SK-N-SH (cell line): ENCODE measurements at regions not wholly inside any gene's neighbourhood (a gene's known extent, or its start where the extent isn't known, plus 50 kb on each side); places are given as distances from the start of the nearest gene placed in this dataset.

Source experiments
- CTCF ChIA-PET: fragments of 300-600, 350-600 bp; formaldehyde crosslinking; extraction: SDS; loops from one replicate; lab custom pipeline; 2021; lab: Yijun Ruan, JAX
- POLR2A ChIA-PET: fragments of 350-600 bp; sonication (Branson Sonifier 250); formaldehyde crosslinking; extraction: SDS; loops from one replicate; lab custom pipeline; 2020; ENCODE audit warnings: antibody characterized with exemption, inconsistent platforms; lab: Yijun Ruan, JAX
- DNase-seq: peaks from one replicate; pipeline ENCODE4 v3.0.0; 2012
- H2AFZ ChIP-seq: fragments of 200-600 bp; sonication (generic); 2 replicates; pipeline ENCODE4 v1.8.1; 2016; ENCODE audit warnings: antibody characterized with exemption, mild to moderate bottlenecking, low read depth
- H3F3A ChIP-seq: fragments of 200-600 bp; sonication (generic); replicated peaks from 2 replicates; pipeline ENCODE3; 2016; ENCODE audit warnings: antibody characterized with exemption, mild to moderate bottlenecking; ENCODE audit not compliant: insufficient read depth
- H3K27ac ChIP-seq, 2 experiments: fragments of 200-500 bp in 1 of 2; fragments of 200-600 bp in 1 of 2; sonication (Bioruptor generic) in 1 of 2; sonication (generic), shearing (Covaris generic) in 1 of 2; 2 replicates each; pipeline versions ENCODE4 v1.5.1 to v1.6.1; 2014 to 2016; ENCODE audit warnings: low read depth in 2 of 2, inconsistent platforms in 1 of 2, low read length in 1 of 2, mild to moderate bottlenecking in 1 of 2, mixed read lengths in 1 of 2
- H3K27me3 ChIP-seq: fragments of 200-600 bp; sonication (generic), shearing (Covaris generic); 2 replicates; pipeline ENCODE4 v1.6.1; 2016; ENCODE audit warnings: mixed run types; ENCODE audit not compliant: insufficient read depth
- H3K36me3 ChIP-seq, 2 experiments: fragments of 200-500 bp in 1 of 2; fragments of 200-600 bp in 1 of 2; sonication (Bioruptor generic) in 1 of 2; sonication (generic) in 1 of 2; replicated peaks in 1 of 2; 2 replicates each; pipeline versions ENCODE3 to v1.5.1; 2014 to 2016; ENCODE audit warnings: low read length in 1 of 2, mild to moderate bottlenecking in 1 of 2; ENCODE audit not compliant: insufficient read depth in 2 of 2, control insufficient read depth in 1 of 2
- H3K4me1 ChIP-seq, 2 experiments: fragments of 200-500 bp in 1 of 2; fragments of 200-600 bp in 1 of 2; sonication (Bioruptor generic) in 1 of 2; sonication (generic), shearing (Covaris generic) in 1 of 2; 2 replicates each; pipeline versions ENCODE4 v1.5.1 to v1.6.1; 2014 to 2016; ENCODE audit warnings: low read depth in 1 of 2, low read length in 1 of 2, mixed run types in 1 of 2; ENCODE audit not compliant: insufficient read depth in 2 of 2, control insufficient read depth in 1 of 2
- H3K4me2 ChIP-seq: fragments of 200-600 bp; sonication (generic), shearing (Covaris generic); 2 replicates; pipeline ENCODE4 v1.6.1; 2017; ENCODE audit warnings: mixed run types
- H3K4me3 ChIP-seq, 2 experiments: fragments of 200-500 bp in 1 of 2; fragments of 200-600 bp in 1 of 2; sonication (Bioruptor generic) in 1 of 2; sonication (generic), shearing (Covaris generic) in 1 of 2; 2 replicates each; pipeline versions ENCODE4 v1.5.1 to v1.8.1; 2014 to 2016; ENCODE audit warnings: low read depth in 2 of 2, inconsistent platforms in 1 of 2, low read length in 1 of 2, mild to moderate bottlenecking in 1 of 2, mixed read lengths in 1 of 2, moderate library complexity in 1 of 2
- H3K79me2 ChIP-seq: fragments of 200-600 bp; sonication (generic); 2 replicates; pipeline ENCODE4 v1.8.1; 2017; ENCODE audit warnings: mild to moderate bottlenecking; ENCODE audit not compliant: insufficient read depth
- H3K9ac ChIP-seq: fragments of 200-600 bp; sonication (generic); 2 replicates; pipeline ENCODE4 v1.6.1; 2017; ENCODE audit warnings: mixed run types
- H3K9me2 ChIP-seq: fragments of 200-600 bp; sonication (generic); 2 replicates; pipeline ENCODE4 v1.6.1; 2017; ENCODE audit warnings: mixed run types
- H3K9me3 ChIP-seq: fragments of 200-600 bp; sonication (generic); 2 replicates; pipeline ENCODE4 v1.6.1; 2017; ENCODE audit warnings: mixed run types, mild to moderate bottlenecking, moderate library complexity
- H4K20me1 ChIP-seq: fragments of 200-600 bp; sonication (generic); 2 replicates; pipeline ENCODE4 v1.6.1; 2017; ENCODE audit warnings: mild to moderate bottlenecking, mixed run types; ENCODE audit not compliant: insufficient read depth
- CHD2 ChIP-seq: fragments of 150-350 bp; IDR thresholded peaks from 2 replicates; pipeline ENCODE4 v1.6.1; 2018; ENCODE audit warnings: low read length; ENCODE audit not compliant: partially characterized antibody
- EP300 ChIP-seq, 2 experiments: IDR thresholded peaks; 2 replicates each; pipeline versions ENCODE4 v1.4.0 to v1.6.1; 2012; ENCODE audit warnings: borderline replicate concordance in 1 of 2, low read depth in 1 of 2, low read length in 1 of 2
- EZH2phosphoT487 ChIP-seq: fragments of 200-600 bp; sonication (generic); IDR thresholded peaks from 2 replicates; pipeline ENCODE4 v1.6.1; 2017; ENCODE audit warnings: low read depth, mixed run types, mild to moderate bottlenecking, antibody characterized with exemption, moderate library complexity, borderline replicate concordance
- FOSL2 ChIP-seq: IDR thresholded peaks from 2 replicates; pipeline ENCODE4 v1.4.0; 2012; ENCODE audit warnings: low read depth, mild to moderate bottlenecking, moderate library complexity, borderline replicate concordance
- FOXJ3 ChIP-seq: sonication (generic); formaldehyde crosslinking; IDR thresholded peaks from 2 replicates; pipeline ENCODE4 v1.5.1; 2020; ENCODE audit warnings: mild to moderate bottlenecking, missing genetic modification reagents
- GATA2 ChIP-seq: sonication (generic); formaldehyde crosslinking; IDR thresholded peaks from 2 replicates; pipeline ENCODE4 v1.5.0; 2020; ENCODE audit warnings: mild to moderate bottlenecking, missing genetic modification reagents
- MAX ChIP-seq: IDR thresholded peaks from 2 replicates; pipeline ENCODE4 v1.4.0; 2012; ENCODE audit warnings: low read depth
- MEF2A ChIP-seq: IDR thresholded peaks from 2 replicates; pipeline ENCODE4 v1.4.0; 2012; ENCODE audit warnings: low read depth, borderline replicate concordance
- NFIC ChIP-seq: IDR thresholded peaks from 2 replicates; pipeline ENCODE4 v1.4.0; 2012; ENCODE audit warnings: borderline replicate concordance
- RCOR1 ChIP-seq: fragments of 150-350 bp; IDR thresholded peaks from 2 replicates; pipeline ENCODE4 v1.6.1; 2017; ENCODE audit warnings: antibody characterized with exemption, low read length
- REST ChIP-seq: IDR thresholded peaks from 2 replicates; pipeline ENCODE4 v1.6.1; 2012; ENCODE audit warnings: mild to moderate bottlenecking, low read depth, low read length, moderate library complexity
- RFX5 ChIP-seq: IDR thresholded peaks from 2 replicates; pipeline ENCODE4 v1.6.1; 2012; ENCODE audit warnings: mild to moderate bottlenecking, improper control_type of control experiment, low read length
- TAF1 ChIP-seq: IDR thresholded peaks from 2 replicates; pipeline ENCODE4 v1.6.1; 2012; ENCODE audit warnings: low read depth, mild to moderate bottlenecking, low read length, moderate library complexity, borderline replicate concordance
- TEAD4 ChIP-seq: IDR thresholded peaks from 2 replicates; pipeline ENCODE4 v1.4.0; 2012; ENCODE audit warnings: mild to moderate bottlenecking, borderline replicate concordance; ENCODE audit not compliant: insufficient read depth
- YY1 ChIP-seq: IDR thresholded peaks from 2 replicates; pipeline ENCODE4 v1.4.0; 2012; ENCODE audit warnings: low read depth, mild to moderate bottlenecking
- WGBS: methylation state at CpG from one replicate; pipeline ENCODE4 v1.1.6; 2017; ENCODE audit warnings: low lambda C conversion rate; 5-methylcytosine and 5-hydroxymethylcytosine counted together
- TF ChIP-seq, protein P1 (sequence below): IDR thresholded peaks from 2 replicates; pipeline ENCODE4; 2012
- TF ChIP-seq, protein P2 (sequence below): fragments of 200-600 bp; sonication (generic); IDR thresholded peaks from 2 replicates; pipeline ENCODE4 v1.6.1; 2017; ENCODE audit warnings: antibody characterized with exemption, mild to moderate bottlenecking, moderate library complexity

DNA sequence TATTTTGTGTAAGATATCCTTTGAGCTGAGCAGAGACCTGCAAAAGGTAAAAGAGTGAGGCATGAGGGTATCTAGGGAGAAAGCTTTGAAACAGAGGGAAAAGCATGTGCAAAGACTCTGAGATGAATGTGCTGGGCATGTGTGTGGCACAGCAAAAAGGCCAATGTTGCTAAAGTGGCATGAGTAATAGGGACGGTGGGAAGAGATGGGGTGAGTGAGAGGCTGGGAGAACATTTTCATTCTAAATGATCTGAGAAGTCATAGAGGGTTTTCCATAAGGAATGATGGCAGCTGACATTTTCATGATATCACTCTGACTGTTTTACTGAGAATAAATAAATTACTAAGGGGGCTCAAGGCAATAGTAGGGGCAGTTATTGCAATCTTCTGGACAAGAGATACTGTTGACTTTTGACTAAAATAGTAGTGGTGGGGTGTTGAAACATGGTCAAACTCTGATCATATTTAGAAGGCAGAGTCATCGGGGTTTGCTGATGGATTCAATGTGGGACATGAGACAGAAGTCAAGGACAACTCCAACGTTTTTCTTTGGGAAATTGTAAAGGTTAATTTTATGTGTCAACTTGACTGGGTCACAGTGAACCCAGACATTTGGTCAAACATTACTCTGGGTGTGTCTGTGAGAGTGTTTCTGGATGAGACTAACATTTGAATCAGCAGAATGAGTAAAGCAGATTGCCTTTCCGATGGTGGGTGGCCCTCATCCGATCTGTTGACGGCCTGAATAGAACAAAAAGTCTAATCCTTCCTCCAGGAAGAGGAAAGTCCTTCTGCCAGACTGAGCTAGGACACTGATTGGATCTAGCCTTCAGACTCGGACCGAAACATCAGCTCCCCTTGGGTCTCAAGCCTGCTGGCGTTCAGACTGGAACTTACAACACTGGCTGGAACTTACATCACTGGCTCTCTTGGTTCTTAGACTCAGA lies 193.9 kb upstream of the PLXNC1 start:
- Histone ChIP-seq H3K4me2 (no peak overlapping the region), H3K9me2 (no peaks in the 10 kb centered on the region), H3K4me3 (no peak overlapping the region), H3K27me3 (no peaks in the 10 kb centered on the region), H3K9me3 (no peaks in the 10 kb centered on the region), H3K36me3 (no peaks in the 10 kb centered on the region), H3K79me2 (no peaks in the 10 kb centered on the region), H4K20me1 (no peaks in the 10 kb centered on the region), H3K4me1 (no peaks in the 10 kb centered on the region), H3F3A (no peaks in the 10 kb centered on the region), H3K27ac (no peak overlapping the region), H2AFZ (0 out of 2 replicates have a peak overlapping the region, but pooled peaks have one; percentile 43), H3K9ac (no peak overlapping the region)
- ChIA-PET CTCF (no interaction called here), POLR2A (no interaction called here)
- WGBS, result 59% methylated on average over 9 of the region's 9 CpGs
- TF ChIP-seq TAF1 (no peak), MAX (no peak), FOSL2 (no peak), FOXJ3 (CRISPR knock-in tag) (no peak), NFIC (no peak), MEF2A (no peak)
- TF ChIP-seq, protein P1, sequence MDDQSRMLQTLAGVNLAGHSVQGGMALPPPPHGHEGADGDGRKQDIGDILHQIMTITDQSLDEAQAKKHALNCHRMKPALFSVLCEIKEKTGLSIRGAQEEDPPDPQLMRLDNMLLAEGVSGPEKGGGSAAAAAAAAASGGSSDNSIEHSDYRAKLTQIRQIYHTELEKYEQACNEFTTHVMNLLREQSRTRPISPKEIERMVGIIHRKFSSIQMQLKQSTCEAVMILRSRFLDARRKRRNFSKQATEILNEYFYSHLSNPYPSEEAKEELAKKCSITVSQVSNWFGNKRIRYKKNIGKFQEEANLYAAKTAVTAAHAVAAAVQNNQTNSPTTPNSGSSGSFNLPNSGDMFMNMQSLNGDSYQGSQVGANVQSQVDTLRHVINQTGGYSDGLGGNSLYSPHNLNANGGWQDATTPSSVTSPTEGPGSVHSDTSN, result no peak
- DNase-seq, result no peak

GRCh38 chr12:93956551-93956950 lies 191.8 kb upstream of the PLXNC1 start:
- H3F3A ChIP-seq, result no peaks in the 10 kb centered on the region
- H3K36me3 ChIP-seq, result no peaks in the 10 kb centered on the region
- no peaks in the 10 kb centered on the region for H4K20me1 ChIP-seq
- no peak overlapping the region for H3K9ac ChIP-seq
- WGBS, result 90% methylated on average over 2 of the region's 2 CpGs
- ChIA-PET CTCF (interaction anchor here (1.0 kb wide), 1 partner anchor 214 kb away, joined by 3 read pairs; no protein-coding TSS in a partner anchor), POLR2A (no interaction called here)
- H3K9me2 ChIP-seq, result no peaks in the 10 kb centered on the region
- H3K27ac ChIP-seq, result no peak overlapping the region
- H3K4me2 ChIP-seq, result no peak overlapping the region
- no peak overlapping the region for H2AFZ ChIP-seq
- H3K4me3 ChIP-seq, result no peak overlapping the region
- no peaks in the 10 kb centered on the region for H3K9me3 ChIP-seq
- no peaks in the 10 kb centered on the region for H3K79me2 ChIP-seq
- H3K27me3 ChIP-seq, result no peaks in the 10 kb centered on the region
- no peak for DNase-seq
- no peaks in the 10 kb centered on the region for H3K4me1 ChIP-seq
- TF ChIP-seq TEAD4 (no peak), NFIC (no peak), RCOR1 (no peak), MAX (no peak), REST (no peak), EZH2phosphoT487 (no peak), YY1 (no peak), EP300 (IDR thresholded peaks at IDR 0.05; ENCODE audit: borderline replicate concordance in 1 of 2, low read depth in 1 of 2, low read length in 1 of 2) (no peak), RFX5 (no peak), GATA2 (no peak), TAF1 (no peak), CHD2 (no peak)
- TF ChIP-seq, protein P2, sequence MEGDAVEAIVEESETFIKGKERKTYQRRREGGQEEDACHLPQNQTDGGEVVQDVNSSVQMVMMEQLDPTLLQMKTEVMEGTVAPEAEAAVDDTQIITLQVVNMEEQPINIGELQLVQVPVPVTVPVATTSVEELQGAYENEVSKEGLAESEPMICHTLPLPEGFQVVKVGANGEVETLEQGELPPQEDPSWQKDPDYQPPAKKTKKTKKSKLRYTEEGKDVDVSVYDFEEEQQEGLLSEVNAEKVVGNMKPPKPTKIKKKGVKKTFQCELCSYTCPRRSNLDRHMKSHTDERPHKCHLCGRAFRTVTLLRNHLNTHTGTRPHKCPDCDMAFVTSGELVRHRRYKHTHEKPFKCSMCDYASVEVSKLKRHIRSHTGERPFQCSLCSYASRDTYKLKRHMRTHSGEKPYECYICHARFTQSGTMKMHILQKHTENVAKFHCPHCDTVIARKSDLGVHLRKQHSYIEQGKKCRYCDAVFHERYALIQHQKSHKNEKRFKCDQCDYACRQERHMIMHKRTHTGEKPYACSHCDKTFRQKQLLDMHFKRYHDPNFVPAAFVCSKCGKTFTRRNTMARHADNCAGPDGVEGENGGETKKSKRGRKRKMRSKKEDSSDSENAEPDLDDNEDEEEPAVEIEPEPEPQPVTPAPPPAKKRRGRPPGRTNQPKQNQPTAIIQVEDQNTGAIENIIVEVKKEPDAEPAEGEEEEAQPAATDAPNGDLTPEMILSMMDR, result no peak
- TF ChIP-seq, protein P1, result no peak
